Hepatocyte (in vitro differentiated cells): ENCODE measurements at regions not wholly inside any gene's neighbourhood (a gene's known extent, or its start where the extent isn't known, plus 50 kb on each side); places are given as distances from the start of the nearest gene placed in this dataset.

ENCODE experiments used
- EZH2 ChIP-seq: fragments of 200-600 bp; sonication (generic); IDR thresholded peaks from 2 replicates; pipeline ENCODE4 v1.6.1; 2016; ENCODE audit warnings: antibody characterized with exemption, mild to moderate bottlenecking, borderline replicate concordance
- EZH2phosphoT487 ChIP-seq: fragments of 200-600 bp; sonication (generic); IDR thresholded peaks from one replicate; pipeline ENCODE4 v1.6.1; 2018; ENCODE audit warnings: antibody characterized with exemption, mild to moderate bottlenecking, low read depth, moderate library complexity; ENCODE audit not compliant: unreplicated experiment, severe bottlenecking
- TF ChIP-seq, protein P1 (sequence below): fragments of 200-600 bp; sonication (generic); IDR thresholded peaks from 2 replicates; pipeline ENCODE4 v1.5.1; 2016; ENCODE audit warnings: antibody characterized with exemption, mild to moderate bottlenecking; ENCODE audit not compliant: poor library complexity

DNA sequence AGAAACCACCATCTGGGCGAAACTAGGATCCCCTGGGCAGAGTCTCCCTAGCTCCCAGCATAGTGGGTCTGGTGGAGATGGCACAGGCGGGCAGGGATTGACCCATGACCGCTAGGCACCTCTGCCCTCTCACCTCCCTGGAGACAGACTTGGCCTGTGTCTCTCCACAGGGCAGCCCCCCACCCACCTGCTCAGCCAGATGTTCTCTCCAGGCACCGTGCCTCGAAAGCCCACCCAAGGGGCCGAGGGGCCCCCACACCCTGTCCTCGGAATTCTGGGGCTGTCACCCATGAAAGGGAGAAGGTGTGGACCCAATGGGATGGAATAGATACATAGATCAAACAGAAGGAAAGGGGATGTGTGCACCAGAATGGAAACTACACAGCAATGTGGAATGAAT is 229.1 kb upstream of the RTL1 start:
- TF ChIP-seq EZH2 (no peak), EZH2phosphoT487 (no peak)
- TF ChIP-seq, protein P1, sequence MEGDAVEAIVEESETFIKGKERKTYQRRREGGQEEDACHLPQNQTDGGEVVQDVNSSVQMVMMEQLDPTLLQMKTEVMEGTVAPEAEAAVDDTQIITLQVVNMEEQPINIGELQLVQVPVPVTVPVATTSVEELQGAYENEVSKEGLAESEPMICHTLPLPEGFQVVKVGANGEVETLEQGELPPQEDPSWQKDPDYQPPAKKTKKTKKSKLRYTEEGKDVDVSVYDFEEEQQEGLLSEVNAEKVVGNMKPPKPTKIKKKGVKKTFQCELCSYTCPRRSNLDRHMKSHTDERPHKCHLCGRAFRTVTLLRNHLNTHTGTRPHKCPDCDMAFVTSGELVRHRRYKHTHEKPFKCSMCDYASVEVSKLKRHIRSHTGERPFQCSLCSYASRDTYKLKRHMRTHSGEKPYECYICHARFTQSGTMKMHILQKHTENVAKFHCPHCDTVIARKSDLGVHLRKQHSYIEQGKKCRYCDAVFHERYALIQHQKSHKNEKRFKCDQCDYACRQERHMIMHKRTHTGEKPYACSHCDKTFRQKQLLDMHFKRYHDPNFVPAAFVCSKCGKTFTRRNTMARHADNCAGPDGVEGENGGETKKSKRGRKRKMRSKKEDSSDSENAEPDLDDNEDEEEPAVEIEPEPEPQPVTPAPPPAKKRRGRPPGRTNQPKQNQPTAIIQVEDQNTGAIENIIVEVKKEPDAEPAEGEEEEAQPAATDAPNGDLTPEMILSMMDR: no peak
